ENCODE measurements at regions not wholly inside any gene's neighbourhood (a gene's known extent, or its start where the extent isn't known, plus 50 kb on each side); places are given as distances from the start of the nearest gene placed in this dataset.

DNA sequence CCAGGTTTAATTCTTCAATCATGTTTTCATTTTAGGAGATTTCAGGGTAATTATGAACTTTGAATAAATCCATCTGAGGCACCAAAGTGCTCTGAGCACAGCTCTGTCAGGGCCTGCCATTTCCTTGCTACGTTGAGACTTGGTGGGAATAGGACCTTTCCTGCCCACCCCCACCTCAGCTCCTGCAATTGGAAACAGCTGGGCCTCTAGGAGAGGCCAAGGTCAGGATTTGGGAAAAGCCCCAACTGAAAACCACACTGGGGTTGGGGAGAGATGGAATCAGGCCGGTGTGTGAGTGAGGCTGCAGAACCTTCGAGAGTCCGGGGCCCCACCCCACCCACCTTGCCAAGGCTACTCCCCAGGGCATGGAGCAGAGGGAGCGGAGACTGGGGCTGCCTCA is 212.7 kb upstream of the BCOR start:
- Histone ChIP-seq H3K27me3 (ENCODE audit: control insufficient read depth in 1 of 2, insufficient read depth in 2 of 2, low read length in 2 of 2) (no peaks in the 10 kb centered on the region), H3K4me1 (ENCODE audit: insufficient read depth, low read length) (no peaks in the 10 kb centered on the region), H2AFZ (ENCODE audit: low read length) (no peak overlapping the region), H3K36me3 (replicated peaks in 1 of 2; ENCODE audit: control insufficient read depth in 1 of 2, insufficient read depth in 2 of 2, low read length in 2 of 2) (no peaks in the 10 kb centered on the region), H3K4me3 (replicated peaks in 1 of 3; ENCODE audit: insufficient read depth in 1 of 3, low read depth in 2 of 3, low read length in 3 of 3) (no peak overlapping the region), H3K27ac (ENCODE audit: extremely low read length, insufficient read depth, low read length) (no peak overlapping the region), H4K20me1 (ENCODE audit: insufficient read depth, low read length) (no peaks in the 10 kb centered on the region), H3K9me3 (ENCODE audit: low read length) (no peaks in the 10 kb centered on the region), H3K9ac (ENCODE audit: insufficient read depth, low read depth, low read length) (no peak overlapping the region), H3K4me2 (ENCODE audit: low read depth, low read length) (no peak overlapping the region), H3K79me2 (ENCODE audit: insufficient read depth, low read length) (no peaks in the 10 kb centered on the region)
- ChIA-PET POLR2A (no interaction called here), CTCF (ENCODE audit: low intra/inter-chr PET ratio, low total read pairs) (no interaction called here)
- DNase-seq (ENCODE audit: low spot score) (no peak), FAIRE-seq (no peak), ATAC-seq (no peak)
- TF ChIP-seq, protein P1, sequence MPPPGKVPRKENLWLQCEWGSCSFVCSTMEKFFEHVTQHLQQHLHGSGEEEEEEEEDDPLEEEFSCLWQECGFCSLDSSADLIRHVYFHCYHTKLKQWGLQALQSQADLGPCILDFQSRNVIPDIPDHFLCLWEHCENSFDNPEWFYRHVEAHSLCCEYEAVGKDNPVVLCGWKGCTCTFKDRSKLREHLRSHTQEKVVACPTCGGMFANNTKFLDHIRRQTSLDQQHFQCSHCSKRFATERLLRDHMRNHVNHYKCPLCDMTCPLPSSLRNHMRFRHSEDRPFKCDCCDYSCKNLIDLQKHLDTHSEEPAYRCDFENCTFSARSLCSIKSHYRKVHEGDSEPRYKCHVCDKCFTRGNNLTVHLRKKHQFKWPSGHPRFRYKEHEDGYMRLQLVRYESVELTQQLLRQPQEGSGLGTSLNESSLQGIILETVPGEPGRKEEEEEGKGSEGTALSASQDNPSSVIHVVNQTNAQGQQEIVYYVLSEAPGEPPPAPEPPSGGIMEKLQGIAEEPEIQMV (CRISPR knock-in tag; IDR thresholded peaks at IDR 0.05; ENCODE audit: low read depth): no peak
- TF ChIP-seq EZH2 (conservative IDR thresholded peaks at IDR 0.05; ENCODE audit: low read depth, low read length) (no peak), PTBP1 (IDR thresholded peaks at IDR 0.05; ENCODE audit: low read depth, low read length, poor library complexity, severe bottlenecking) (no peak), ZNF724P (CRISPR knock-in tag; IDR thresholded peaks at IDR 0.05; ENCODE audit: borderline replicate concordance) (no peak), ZNF891 (CRISPR knock-in tag; IDR thresholded peaks at IDR 0.05) (no peak), NAIF1 (CRISPR knock-in tag; IDR thresholded peaks at IDR 0.05; ENCODE audit: borderline replicate concordance) (no peak)
- TF ChIP-seq, protein P2, sequence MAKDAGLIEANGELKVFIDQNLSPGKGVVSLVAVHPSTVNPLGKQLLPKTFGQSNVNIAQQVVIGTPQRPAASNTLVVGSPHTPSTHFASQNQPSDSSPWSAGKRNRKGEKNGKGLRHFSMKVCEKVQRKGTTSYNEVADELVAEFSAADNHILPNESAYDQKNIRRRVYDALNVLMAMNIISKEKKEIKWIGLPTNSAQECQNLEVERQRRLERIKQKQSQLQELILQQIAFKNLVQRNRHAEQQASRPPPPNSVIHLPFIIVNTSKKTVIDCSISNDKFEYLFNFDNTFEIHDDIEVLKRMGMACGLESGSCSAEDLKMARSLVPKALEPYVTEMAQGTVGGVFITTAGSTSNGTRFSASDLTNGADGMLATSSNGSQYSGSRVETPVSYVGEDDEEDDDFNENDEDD (CRISPR knock-in tag; IDR thresholded peaks at IDR 0.05; ENCODE audit: borderline replicate concordance): no peak
- TF ChIP-seq, protein P3, sequence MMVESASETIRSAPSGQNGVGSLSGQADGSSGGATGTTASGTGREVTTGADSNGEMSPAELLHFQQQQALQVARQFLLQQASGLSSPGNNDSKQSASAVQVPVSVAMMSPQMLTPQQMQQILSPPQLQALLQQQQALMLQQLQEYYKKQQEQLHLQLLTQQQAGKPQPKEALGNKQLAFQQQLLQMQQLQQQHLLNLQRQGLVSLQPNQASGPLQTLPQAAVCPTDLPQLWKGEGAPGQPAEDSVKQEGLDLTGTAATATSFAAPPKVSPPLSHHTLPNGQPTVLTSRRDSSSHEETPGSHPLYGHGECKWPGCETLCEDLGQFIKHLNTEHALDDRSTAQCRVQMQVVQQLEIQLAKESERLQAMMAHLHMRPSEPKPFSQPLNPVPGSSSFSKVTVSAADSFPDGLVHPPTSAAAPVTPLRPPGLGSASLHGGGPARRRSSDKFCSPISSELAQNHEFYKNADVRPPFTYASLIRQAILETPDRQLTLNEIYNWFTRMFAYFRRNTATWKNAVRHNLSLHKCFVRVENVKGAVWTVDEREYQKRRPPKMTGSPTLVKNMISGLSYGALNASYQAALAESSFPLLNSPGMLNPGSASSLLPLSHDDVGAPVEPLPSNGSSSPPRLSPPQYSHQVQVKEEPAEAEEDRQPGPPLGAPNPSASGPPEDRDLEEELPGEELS (CRISPR knock-in tag; IDR thresholded peaks at IDR 0.05): no peak
- 11% methylated on average over 1 of the region's 5 CpGs for WGBS (ENCODE audit: low lambda C conversion rate)
- no TSS peak for BruUV-seq (replicated peaks)
- intact Hi-C loops (cut with micrococcal nuclease; ENCODE audit: unreplicated experiment) (no loop called here), in situ Hi-C loops (cut with HindIII; ENCODE audit: extremely low pct_ligation_motif_present, low pct_unique_long_range_greater_than_20kb) (loop anchor here (10.0 kb wide), 1 partner anchor 164 kb away; no protein-coding TSS in a partner anchor)

Measured in HepG2 (cell line).